ENCODE measurements at regions not wholly inside any gene's neighbourhood (a gene's known extent, or its start where the extent isn't known, plus 50 kb on each side); places are given as distances from the start of the nearest gene placed in this dataset.

DNA sequence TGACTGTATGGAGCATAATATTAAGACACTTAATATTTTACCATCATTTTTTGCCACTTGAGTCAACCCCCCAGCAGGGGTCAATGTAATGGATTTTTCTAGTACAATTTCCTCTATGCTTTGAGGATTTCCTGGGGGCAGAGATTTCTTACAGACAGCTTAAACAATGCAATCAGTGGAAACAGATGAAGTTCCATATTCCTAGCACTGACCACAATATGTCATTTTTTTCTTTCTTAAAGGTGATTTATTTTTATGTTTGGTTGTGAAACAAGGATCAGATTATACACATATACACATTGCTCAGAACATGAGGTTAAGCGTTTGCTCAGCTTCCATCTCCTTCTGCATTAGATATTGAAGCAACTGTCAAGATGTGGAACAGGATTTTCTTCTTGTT lies 82.0 kb upstream of the ID4 start:
- H3F3A ChIP-seq (ENCODE audit: control insufficient read depth, insufficient read depth), result no peaks in the 10 kb centered on the region
- TF ChIP-seq, protein P1, sequence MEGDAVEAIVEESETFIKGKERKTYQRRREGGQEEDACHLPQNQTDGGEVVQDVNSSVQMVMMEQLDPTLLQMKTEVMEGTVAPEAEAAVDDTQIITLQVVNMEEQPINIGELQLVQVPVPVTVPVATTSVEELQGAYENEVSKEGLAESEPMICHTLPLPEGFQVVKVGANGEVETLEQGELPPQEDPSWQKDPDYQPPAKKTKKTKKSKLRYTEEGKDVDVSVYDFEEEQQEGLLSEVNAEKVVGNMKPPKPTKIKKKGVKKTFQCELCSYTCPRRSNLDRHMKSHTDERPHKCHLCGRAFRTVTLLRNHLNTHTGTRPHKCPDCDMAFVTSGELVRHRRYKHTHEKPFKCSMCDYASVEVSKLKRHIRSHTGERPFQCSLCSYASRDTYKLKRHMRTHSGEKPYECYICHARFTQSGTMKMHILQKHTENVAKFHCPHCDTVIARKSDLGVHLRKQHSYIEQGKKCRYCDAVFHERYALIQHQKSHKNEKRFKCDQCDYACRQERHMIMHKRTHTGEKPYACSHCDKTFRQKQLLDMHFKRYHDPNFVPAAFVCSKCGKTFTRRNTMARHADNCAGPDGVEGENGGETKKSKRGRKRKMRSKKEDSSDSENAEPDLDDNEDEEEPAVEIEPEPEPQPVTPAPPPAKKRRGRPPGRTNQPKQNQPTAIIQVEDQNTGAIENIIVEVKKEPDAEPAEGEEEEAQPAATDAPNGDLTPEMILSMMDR (IDR thresholded peaks at IDR 0.05; ENCODE audit: low read depth, low read length, poor library complexity, severe bottlenecking), result no peak
- no peak for TF ChIP-seq EZH2phosphoT487 (IDR thresholded peaks at IDR 0.05; ENCODE audit: borderline replicate concordance, low read length)

DNA sequence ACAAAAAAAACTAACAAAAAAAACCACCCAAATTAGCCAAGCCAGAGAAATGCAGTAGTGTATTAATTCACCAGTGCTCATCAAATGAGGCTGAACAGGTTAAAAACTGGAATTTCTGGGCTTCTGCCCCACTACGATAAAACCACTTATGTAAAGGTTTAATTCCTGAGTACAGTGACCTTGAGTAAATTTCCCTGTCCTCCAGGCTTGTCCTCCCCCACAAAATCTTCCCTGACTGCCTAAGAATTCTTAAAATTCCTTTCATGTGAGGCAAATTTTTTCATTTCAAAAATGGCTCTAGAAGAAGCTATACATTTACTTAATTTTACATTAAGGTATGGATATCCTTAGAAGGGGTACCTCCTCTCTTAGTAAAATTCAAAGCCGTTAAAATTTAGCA lies 80.1 kb upstream of the ID4 start:
- Histone ChIP-seq H3K27ac (ENCODE audit: low read depth, low read length) (no peak overlapping the region), H3K4me2 (ENCODE audit: low read length) (no peak overlapping the region), H3F3A (ENCODE audit: control insufficient read depth, insufficient read depth) (no peaks in the 10 kb centered on the region)

More for the DNA sequence above, 82.0 kb upstream of the ID4 start:
- no peaks in the 10 kb centered on the region for H3K9me3 ChIP-seq (ENCODE audit: control insufficient read depth, insufficient read depth, low read length)
- H3K9me2 ChIP-seq (replicated peaks; ENCODE audit: control insufficient read depth, low read length), result no peaks in the 10 kb centered on the region
- no peaks in the 10 kb centered on the region for H3K27me3 ChIP-seq (ENCODE audit: control insufficient read depth, low read length)
- H3K79me2 ChIP-seq (ENCODE audit: control insufficient read depth, low read length), result no peaks in the 10 kb centered on the region
- H3K36me3 ChIP-seq (ENCODE audit: control insufficient read depth, low read length), result no peaks in the 10 kb centered on the region
- H3K4me2 ChIP-seq (ENCODE audit: low read length), result no peak overlapping the region
- H3K4me3 ChIP-seq (ENCODE audit: low read length), result no peak overlapping the region
- H4K20me1 ChIP-seq (ENCODE audit: control insufficient read depth, insufficient read depth, low read depth, low read length), result no peaks in the 10 kb centered on the region
- H3K4me1 ChIP-seq (ENCODE audit: control insufficient read depth, low read length), result no peaks in the 10 kb centered on the region
- H3K27ac ChIP-seq (ENCODE audit: low read depth, low read length), result no peak overlapping the region

DNA sequence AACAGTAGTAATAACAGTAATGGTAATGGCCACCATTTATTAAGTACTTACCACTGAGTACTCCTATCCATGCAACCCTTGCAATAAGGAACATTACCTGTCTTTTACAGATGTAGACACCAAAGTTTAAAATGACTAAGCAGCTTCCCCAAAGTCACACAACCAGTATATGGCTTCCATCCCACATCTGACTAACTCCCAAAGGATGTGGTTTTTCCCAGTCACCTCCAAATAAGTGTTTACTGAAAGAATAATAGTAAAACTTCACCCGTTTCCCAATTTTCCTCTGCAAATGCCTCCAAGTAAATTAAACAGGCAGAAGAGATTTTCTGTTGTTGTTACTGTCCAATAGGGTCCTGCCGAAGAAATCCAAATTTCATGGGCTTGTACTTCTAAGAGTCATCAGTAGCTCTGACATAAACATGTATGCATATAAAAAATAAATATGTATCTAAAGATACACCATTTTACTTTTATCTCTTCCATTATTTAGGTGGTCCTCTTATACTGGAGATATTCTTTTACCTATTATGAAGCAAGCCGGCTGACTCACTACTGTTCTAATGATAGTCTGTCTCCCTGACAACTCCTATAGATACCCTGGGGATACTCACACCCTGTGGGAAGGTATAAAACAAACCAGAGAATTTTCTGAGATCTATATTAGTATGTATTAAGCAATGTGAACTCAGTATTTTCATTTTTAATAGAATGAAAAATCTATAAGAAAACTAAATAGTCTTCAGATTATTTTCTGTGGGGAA lies 77.9 kb upstream of the ID4 start:
- H3K27ac ChIP-seq (ENCODE audit: low read depth, low read length), result no peak overlapping the region
- no peaks in the 10 kb centered on the region for H3K9me3 ChIP-seq (ENCODE audit: control insufficient read depth, insufficient read depth, low read length)
- TF ChIP-seq, protein P1 (IDR thresholded peaks at IDR 0.05; ENCODE audit: low read depth, low read length, poor library complexity, severe bottlenecking), result no peak
- no peak for TF ChIP-seq EZH2phosphoT487 (IDR thresholded peaks at IDR 0.05; ENCODE audit: borderline replicate concordance, low read length)
- no peaks in the 10 kb centered on the region for H4K20me1 ChIP-seq (ENCODE audit: control insufficient read depth, insufficient read depth, low read depth, low read length)
- H3K4me2 ChIP-seq (ENCODE audit: low read length), result no peak overlapping the region
- no peaks in the 10 kb centered on the region for H3K9me2 ChIP-seq (replicated peaks; ENCODE audit: control insufficient read depth, low read length)
- no peaks in the 10 kb centered on the region for H3K79me2 ChIP-seq (ENCODE audit: control insufficient read depth, low read length)
- no peaks in the 10 kb centered on the region for H3K36me3 ChIP-seq (ENCODE audit: control insufficient read depth, low read length)
- no peaks in the 10 kb centered on the region for H3K27me3 ChIP-seq (ENCODE audit: control insufficient read depth, low read length)
- H3F3A ChIP-seq (ENCODE audit: control insufficient read depth, insufficient read depth), result no peaks in the 10 kb centered on the region
- peaks cover 10% of the 10 kb centered on the region for H3K4me1 ChIP-seq (ENCODE audit: control insufficient read depth, low read length)
- no peak overlapping the region for H3K4me3 ChIP-seq (ENCODE audit: low read length)

More for the DNA sequence above, 80.1 kb upstream of the ID4 start:
- no peaks in the 10 kb centered on the region for H3K79me2 ChIP-seq (ENCODE audit: control insufficient read depth, low read length)
- no peaks in the 10 kb centered on the region for H3K4me1 ChIP-seq (ENCODE audit: control insufficient read depth, low read length)
- H4K20me1 ChIP-seq (ENCODE audit: control insufficient read depth, insufficient read depth, low read depth, low read length), result no peaks in the 10 kb centered on the region
- TF ChIP-seq, protein P1 (IDR thresholded peaks at IDR 0.05; ENCODE audit: low read depth, low read length, poor library complexity, severe bottlenecking), result no peak
- no peak for TF ChIP-seq EZH2phosphoT487 (IDR thresholded peaks at IDR 0.05; ENCODE audit: borderline replicate concordance, low read length)
- H3K36me3 ChIP-seq (ENCODE audit: control insufficient read depth, low read length), result no peaks in the 10 kb centered on the region
- H3K27me3 ChIP-seq (ENCODE audit: control insufficient read depth, low read length), result no peaks in the 10 kb centered on the region
- no peaks in the 10 kb centered on the region for H3K9me3 ChIP-seq (ENCODE audit: control insufficient read depth, insufficient read depth, low read length)
- H3K9me2 ChIP-seq (replicated peaks; ENCODE audit: control insufficient read depth, low read length), result no peaks in the 10 kb centered on the region
- no peak overlapping the region for H3K4me3 ChIP-seq (ENCODE audit: low read length)
